HepG2 (cell line): ENCODE measurements at regions not wholly inside any gene's neighbourhood (a gene's known extent, or its start where the extent isn't known, plus 50 kb on each side); places are given as distances from the start of the nearest gene placed in this dataset.

Source experiments
- EP300 ChIP-seq, 3 experiments: sonication (generic) in 1 of 3; formaldehyde crosslinking in 1 of 3; IDR thresholded peaks; 2 replicates each; pipeline versions ENCODE4 v1.5.1 to v1.6.1; 2011 to 2020; ENCODE audit warnings: low read depth in 2 of 3, low read length in 2 of 3, borderline replicate concordance in 1 of 3, improper control_type of control experiment in 1 of 3, mild to moderate bottlenecking in 1 of 3, missing genetic modification reagents in 1 of 3, moderate library complexity in 1 of 3
- ERF ChIP-seq: IDR thresholded peaks from 2 replicates; pipeline ENCODE4 v1.6.1; 2018; ENCODE audit warnings: missing biosample characterization, missing genetic modification reagents
- FOXJ3 ChIP-seq: sonication (generic); formaldehyde crosslinking; IDR thresholded peaks from 2 replicates; pipeline ENCODE4 v1.4.0; 2020; ENCODE audit warnings: missing genetic modification reagents, mild to moderate bottlenecking, borderline replicate concordance
- HNRNPL ChIP-seq: fragments of 200-400 bp; formaldehyde crosslinking; IDR thresholded peaks from 2 replicates; pipeline ENCODE4 v1.6.1; 2017; ENCODE audit warnings: mild to moderate bottlenecking, low read depth, low read length
- MAFF ChIP-seq: IDR thresholded peaks from 2 replicates; pipeline ENCODE4 v1.6.1; 2011; ENCODE audit warnings: low read depth, low read length, improper control_type of control experiment

- TF ChIP-seq MAFF (no peak), HNRNPL (no peak), FOXJ3 (no peak), ERF (no peak), EP300 (IDR thresholded peaks at IDR 0.05; ENCODE audit: low read depth in 2 of 2, low read length in 2 of 2) (no peak), EP300 (CRISPR knock-in tag; IDR thresholded peaks at IDR 0.05; ENCODE audit: borderline replicate concordance) (no peak)
Observed at GRCh38 chr10:78563314-78563713, 505.5 kb upstream of the ZMIZ1 start.
